Stimulated activated CD4-positive, alpha-beta T cell treated with anti-CD3 and anti-CD28 coated beads, Interleukin-1b, Interleukin-23, amount 100 ng/mL, for 4 hours (primary cell): ENCODE measurements at regions not wholly inside any gene's neighbourhood (a gene's known extent, or its start where the extent isn't known, plus 50 kb on each side); places are given as distances from the start of the nearest gene placed in this dataset.

Experiments
- DNase-seq, 2 donors: peaks; one replicate each; pipeline ENCODE4 v3.0.0-alpha.2; 2020; ENCODE audit warnings: low read depth in 2 of 2

DNA sequence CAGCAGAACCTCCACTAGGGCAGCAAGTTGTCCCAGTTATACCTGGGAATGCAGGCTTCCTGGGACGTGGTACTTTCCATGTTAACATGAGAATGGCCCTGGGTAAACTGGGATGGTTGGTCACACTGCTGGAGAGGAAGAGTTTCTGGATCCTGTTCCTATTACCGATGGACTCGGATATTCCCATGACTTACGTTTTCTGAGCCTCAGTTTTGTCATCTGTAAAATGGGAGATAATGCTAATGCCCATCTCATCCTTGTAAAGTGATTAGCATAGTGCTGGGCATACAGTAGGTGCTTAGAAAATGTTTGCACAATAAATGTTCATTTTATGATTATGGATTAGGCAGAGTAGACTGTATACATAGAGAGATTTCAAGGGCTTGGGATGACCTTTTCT lies 280.9 kb upstream of the EEF2KMT start:
- DNase-seq, result no peak

DNA sequence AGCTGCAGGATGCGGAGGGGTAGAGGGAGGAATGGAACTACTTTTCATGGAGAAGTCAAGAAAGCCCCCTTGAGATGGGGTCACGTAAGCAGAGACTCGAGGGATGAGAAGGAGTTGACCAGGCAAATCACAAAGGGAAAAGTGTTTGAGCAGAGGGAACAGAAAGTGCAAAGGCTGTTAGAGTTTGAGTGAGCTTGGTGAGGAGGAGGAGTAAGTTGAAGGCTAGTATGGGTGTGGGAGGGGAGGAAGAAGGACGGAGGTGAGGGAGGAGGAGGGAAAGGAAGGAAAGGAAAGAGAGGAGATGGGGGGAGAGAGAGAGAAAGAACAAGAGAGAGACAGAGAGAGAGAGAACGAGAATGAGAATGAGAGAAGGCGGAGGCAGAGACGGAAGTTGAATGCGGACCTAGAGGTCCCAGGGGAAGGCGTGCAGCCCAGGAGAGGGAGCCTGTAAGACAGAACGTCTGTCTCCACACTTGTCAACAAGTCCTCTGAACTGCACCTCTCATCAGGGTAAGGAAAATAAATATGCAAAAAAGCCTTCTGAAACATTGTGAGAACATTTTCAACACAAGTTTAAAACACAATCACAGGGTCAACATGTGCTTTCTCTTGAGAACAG lies 279.8 kb upstream of the EEF2KMT start:
- DNase-seq, result no peak

GRCh38 chr16:5374184-5374583 lies 276.6 kb upstream of the EEF2KMT start:
- DNase-seq, result no peak

- DNase-seq, result no peak
Measured at GRCh38 chr16:5367951-5368350, 270.4 kb upstream of the EEF2KMT start.

DNA sequence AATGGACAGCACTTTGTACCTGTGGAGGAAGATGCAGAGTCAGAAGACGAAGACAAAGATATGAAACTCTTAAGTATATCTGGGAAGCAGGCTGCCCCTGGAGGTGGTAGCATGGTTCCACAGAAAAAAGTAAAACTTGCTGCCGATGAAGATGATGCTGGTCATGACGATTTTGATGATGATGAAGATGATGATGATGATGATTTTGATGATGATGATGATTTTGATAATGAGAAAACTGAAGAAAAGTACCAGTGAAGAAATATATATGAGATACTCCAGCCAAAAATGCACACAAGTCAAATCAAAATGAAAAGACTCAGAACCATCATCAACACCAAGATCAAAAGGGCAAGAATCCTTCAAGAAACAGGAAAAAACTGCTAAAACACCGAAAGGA lies 268.5 kb upstream of the EEF2KMT start:
- no peak for DNase-seq

- DNase-seq, result no peak
Measured at GRCh38 chr16:5364186-5364585, 266.6 kb upstream of the EEF2KMT start.

DNA sequence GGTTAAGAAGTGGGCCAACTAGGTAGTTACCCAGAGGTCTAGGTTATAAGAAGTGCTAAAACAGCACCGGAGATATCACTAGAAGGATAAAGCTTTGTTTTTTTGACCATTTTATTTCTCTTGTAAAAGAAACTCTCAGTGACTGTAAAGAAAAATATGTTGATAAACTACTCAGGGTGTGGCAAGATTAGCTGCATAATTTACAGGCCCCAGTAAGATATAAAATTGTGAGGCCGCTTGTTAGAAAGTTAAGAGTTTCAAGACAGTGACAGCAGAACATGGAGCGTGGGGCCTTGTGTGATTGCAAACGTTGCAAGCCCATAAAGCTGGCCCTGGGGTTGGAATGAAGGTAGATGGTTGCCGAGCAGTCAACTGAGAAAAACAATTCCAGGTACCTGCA lies 263.7 kb upstream of the EEF2KMT start:
- no peak for DNase-seq

- DNase-seq, result no peak
Measured at GRCh38 chr16:5354645-5355044, 257.1 kb upstream of the EEF2KMT start.

- no peak for DNase-seq
Measured at GRCh38 chr16:5349670-5350517, 252.3 kb upstream of the EEF2KMT start.

GRCh38 chr16:5349101-5349500 lies 251.5 kb upstream of the EEF2KMT start:
- DNase-seq, result no peak

GRCh38 chr16:5347561-5347960 lies 250.0 kb upstream of the EEF2KMT start:
- no peak for DNase-seq

DNA sequence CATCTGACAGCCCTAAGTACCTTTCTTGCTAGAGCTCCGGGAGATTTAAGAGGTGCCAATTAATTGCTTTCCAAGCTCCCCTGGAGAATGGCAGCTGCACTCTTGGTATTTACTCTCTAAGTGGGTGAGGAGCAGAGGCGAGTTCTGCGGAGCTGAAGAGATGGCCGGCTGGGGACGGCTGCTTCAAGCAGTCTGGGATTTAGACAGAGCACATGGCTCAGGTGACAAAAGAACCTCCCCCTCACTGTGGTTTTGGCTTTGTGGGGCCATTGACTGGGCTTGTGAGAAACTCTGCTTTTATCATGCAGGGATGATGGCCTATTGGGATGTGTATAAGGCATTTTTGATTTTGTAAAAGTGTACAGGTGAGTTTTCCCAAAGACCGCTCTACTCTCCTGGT lies 239.3 kb upstream of the EEF2KMT start:
- DNase-seq, result no peak

DNA sequence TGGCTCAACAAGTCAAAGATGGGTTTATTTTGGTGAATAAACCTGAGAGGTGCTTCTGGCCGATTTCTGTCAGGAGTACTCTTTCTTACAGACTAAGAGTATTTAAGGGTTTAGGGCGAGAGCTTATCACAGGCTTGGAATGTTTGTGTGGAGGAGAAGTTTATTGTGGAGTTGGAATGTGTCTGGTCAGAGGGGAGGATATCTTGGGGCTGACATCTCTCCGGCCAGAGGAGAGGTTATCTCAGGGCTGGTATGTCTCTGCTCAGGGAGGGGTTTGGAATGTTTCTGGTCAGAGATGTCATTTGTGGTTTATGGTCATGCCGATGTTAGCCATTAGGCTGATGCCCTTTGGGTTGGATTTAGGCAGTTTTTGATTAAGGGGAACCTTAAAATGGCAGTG lies 236.4 kb upstream of the EEF2KMT start:
- no peak for DNase-seq

DNA sequence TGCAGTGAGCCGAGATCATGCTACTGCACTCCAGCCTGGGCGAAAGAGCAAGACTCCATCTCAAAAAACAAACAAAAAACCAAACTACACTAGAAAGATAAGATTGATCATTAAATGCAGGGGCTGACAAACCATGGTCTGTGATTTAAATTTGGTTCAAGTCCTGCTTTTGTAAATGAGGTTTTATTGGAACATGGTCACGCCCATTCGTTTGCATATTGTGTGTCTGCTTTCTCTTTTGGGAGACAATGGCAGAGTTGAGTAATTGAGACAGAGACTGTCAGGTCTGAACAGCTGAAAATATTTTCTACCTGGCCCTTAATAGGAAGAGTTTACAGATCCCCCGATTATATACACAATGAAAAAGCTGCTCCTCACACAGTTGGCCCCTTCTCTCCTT lies 235.5 kb upstream of the EEF2KMT start:
- no peak for DNase-seq

DNA sequence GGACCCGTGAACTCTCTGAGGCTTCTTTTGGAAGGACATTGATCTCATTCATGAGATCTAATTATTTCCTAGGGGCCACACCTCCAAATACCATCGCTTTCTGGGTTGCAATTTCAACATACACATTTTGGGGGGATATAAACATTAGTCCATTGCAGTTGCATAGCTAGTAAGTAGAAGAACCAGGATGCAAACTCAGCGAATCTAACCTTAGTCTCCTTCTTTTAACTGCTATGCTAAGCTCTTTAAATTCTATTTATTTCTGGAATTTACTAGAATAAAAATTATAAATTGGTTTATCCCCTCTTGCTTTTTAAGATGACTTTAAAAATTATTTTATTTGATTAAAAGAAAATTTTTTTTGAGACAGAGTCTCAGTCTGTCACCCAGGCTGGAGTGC lies 232.5 kb upstream of the EEF2KMT start:
- no peak for DNase-seq

DNA sequence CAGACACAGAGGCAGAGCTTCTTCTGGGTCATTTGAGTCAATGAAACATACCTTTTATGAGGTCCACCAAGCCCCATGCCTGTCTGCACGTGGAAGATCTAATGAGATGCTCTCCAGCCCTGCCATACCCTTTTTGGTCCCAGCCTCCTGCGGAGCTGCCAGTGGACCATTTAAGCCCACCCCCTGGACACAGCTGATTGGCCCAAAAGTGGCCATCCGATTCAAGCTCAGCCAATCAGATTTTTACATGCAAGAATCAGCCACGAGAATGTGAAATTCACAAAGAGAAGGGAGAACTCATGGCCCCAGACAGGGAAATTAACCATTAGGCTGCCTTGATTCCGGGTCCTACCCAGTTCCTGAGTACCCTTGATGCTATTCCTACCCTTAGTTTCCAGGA lies 231.0 kb upstream of the EEF2KMT start:
- no peak for DNase-seq

DNA sequence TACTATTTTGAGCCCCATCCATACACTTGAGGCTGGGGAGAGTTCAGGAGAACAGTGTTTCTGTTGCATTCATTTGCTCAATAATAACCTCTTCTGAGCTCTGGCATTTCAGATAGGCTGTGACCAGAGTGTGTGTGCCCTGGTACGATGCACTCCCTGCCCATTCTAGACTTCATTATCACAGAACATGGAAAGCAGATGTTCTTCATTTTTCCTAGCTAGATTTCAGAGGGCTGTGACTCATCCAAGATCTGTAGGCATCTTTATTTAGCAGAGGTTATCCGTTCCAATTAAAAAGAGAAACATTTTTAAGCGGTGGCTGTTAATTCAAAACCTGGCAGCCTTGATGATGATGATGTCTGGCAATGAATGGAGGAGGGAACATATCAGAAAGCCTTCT lies 228.8 kb upstream of the EEF2KMT start:
- DNase-seq, result no peak

DNA sequence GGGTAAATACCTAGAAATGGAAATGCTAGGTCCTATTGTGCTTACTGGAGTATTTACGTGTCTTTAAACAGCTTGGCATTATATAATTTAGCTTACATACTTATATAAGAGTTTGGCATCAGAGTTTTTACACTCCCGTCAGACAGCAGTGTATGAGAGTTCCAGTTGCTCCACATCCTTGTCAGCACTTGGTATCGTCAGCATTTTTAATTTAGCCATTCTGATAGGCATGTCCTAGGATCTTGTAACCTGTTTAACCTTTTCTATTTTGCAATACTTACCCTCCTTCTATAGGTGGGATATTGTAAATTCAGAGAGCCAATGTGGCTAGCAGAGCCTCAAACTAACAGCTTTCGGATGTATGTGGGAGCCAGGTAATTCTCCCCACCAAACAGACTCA lies 228.3 kb upstream of the EEF2KMT start:
- DNase-seq, result no peak

- DNase-seq, result no peak
Measured at GRCh38 chr16:5323284-5324141, 225.9 kb upstream of the EEF2KMT start.

- no peak for DNase-seq
Measured at GRCh38 chr16:5321930-5322329, 224.3 kb upstream of the EEF2KMT start.

- no peak for DNase-seq
Measured at GRCh38 chr16:5319799-5320198, 222.2 kb upstream of the EEF2KMT start.

DNA sequence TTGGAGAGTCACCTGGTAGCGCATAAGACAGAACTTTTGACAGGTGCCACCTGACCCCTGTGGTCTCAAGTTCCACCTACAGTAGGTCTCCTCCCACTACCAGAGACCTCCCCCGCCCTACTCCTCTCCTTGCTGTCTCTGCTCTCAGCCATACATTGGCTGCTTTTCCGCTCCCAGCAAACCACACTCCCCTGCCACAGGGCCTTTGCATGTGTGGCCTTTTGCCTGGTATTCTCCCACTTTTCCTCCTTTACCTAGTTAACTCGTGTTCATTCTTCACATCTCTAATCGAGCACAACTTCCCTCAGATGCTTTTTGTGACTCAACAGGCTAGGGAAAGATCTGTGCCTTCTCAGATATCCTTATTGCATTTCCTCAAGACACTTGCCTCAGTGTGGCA lies 218.3 kb upstream of the EEF2KMT start:
- DNase-seq, result no peak

- no peak for DNase-seq
Measured at GRCh38 chr16:5314377-5314776, 216.8 kb upstream of the EEF2KMT start.
